ENCODE measurements at regions not wholly inside any gene's neighbourhood (a gene's known extent, or its start where the extent isn't known, plus 50 kb on each side); places are given as distances from the start of the nearest gene placed in this dataset.

DNA sequence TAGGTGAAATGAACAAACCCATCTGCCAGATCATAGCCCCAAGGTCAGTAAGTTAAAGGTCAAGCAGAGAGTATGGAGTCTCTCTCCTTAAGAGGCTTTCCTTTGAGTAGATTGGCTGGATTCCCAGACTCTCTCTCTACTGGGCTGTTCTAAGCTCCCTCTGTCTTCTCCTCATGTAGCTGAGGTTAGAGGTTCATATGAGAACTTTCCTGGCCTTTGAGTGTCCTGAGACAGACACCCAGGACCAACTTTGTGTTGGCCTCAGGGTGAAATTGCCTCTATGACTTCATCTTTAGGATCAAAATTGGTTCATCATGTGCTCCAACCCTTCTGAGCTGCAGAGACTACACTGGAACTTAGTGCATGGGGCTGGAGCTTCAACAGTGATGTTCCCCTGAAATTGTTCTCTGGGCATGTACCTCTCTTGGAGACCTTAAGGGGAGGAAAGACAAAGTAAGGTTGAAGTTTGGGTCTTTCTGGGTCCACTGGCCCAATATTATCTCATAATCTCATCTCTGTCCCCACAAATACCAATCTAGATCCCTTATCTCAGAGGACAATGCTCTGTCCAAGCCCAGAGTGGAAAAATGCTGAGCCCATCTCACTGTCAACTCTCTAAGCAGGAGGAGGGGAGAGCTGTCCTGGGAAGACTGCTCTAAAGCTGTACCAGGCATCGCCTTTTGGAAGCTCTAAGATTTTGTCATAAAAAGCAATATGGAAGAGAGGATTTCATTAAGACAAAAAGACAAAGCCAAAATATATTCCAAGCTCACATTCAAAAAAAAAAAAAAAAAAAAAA lies 177.3 kb upstream of the ARL4C start:
- no peak for DNase-seq
- intact Hi-C loops (cut with DNase I), result no loop called here

DNA sequence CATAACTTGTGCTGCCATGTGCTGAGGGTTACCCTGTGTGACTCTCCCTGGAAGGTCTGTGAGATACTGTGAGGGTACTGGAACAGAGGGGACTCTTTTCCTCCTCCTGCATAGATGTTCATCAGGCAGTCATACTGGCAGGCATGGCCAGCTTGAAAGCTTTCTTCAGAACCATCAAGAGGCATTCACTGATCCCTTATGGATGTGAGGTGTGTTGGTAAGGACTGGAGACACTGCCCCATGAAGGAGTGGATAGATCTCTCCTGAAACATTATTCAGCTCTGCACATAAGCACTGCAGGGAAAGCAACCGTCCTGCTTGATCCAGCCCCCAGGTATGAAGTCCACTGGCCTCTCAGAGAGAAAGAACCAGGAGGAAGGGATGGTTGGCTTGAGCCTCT lies 176.6 kb upstream of the ARL4C start:
- intact Hi-C loops (cut with DNase I), result no loop called here
- no peak for DNase-seq

DNA sequence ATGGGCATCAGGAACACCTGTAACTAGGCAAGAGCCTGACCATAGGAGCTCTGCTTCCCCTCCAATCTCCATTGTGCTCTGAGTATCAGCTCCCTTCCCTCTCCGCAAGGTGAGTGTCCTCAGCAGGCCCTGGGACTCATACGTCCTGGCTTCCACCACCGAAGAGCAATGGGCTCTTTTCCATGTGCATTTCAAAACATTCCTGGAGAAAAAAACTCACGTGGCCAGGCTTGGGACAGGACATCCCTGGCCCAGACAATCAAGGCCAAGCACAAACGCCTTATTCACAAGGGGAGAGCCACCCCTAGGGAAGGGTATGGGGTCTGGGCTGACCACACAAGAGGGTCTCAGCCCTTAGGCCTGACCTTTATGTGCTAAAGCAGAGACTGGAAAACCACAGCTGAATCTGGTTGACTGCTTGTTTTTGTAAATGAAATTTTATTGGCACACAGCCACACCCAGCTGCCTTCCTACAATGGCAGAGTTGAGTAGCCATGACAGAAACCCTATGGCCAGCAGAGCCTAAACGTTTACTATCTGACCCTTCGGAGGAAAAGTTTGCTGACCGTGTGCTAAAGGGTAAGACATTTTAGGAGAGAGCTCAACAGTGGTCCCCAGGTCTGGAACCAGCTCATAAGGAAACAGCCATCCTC lies 175.7 kb upstream of the ARL4C start:
- intact Hi-C loops (cut with DNase I), result no loop called here
- DNase-seq, result no peak

DNA sequence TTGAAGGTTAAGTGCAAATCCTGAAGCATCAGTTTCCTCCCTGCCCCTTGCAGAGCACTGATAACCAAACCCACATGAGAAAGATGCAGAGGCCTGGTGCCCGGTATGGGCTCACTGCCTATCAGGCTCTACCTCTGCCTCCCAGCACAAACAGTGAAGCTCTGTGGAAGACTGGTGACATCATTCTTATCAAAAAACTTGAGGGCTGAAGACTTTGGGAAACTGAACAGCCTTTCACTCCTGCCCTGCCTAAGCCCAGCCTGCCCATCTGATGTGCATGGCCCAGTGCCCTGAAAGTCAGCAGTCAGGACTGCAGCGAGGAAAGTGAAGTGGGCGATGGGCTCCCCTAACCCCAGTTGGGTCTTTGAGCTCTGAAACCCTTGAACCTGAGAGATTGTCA lies 174.8 kb upstream of the ARL4C start:
- DNase-seq, result no peak
- intact Hi-C loops (cut with DNase I), result no loop called here

DNA sequence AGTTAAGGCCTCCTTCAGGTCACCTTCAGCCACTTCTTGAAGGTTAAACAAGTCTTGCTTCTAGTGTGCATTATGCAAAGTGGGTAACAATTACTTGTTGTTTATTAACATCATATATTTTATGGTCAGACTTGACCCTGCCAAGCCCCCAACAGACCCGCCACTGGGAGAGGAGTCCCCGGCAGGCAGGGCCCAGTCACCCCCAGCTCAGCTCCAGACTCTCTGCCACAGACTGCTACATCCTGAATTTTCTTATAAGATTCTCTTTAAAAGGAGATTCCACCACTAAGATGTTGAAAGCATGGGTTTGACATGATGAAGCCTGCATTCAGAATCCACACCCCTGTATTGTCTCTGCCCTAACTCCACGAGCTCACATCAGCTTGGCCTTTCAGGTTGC lies 174.3 kb upstream of the ARL4C start:
- intact Hi-C loops (cut with DNase I), result no loop called here
- DNase-seq, result no peak

DNA sequence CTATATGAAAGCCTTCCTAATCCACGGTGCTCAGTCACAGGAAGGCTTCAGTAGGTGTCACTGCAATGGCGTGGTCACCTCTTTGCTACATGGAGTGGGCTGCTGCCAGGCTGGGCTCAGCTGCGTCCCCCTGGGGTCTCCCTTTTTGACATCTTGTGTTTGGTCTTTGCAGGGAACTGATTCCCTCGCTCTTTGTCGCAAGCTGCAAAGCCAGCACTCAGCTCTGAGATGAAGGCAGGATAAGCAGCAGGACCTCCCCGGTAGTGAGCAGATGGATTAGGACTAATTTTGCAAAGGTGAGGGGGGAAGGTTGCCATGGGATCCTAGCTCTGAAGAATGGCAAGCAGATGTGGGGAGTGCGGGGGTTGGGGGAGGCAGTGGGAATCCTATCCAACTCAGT lies 173.9 kb upstream of the ARL4C start:
- intact Hi-C loops (cut with DNase I), result no loop called here

DNA sequence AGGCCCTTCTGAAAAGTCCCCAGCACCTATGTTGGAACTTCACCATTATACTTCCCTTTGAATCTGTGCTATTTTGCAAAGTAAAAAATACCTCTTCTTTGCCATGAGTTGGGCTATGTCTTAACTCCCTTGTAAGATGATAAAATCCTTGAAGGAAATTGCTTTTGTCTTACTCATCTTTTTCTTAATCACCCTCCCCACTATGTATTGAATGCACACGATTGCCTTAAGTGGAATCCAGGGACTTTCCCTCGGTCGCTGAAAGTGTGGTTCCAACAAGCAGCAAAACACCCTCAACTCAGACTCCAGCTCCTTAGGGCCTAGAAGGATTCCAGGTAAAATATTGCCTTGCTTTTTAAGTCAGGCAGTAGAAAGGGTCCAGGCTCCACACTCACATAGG lies 173.2 kb upstream of the ARL4C start:
- no peak for DNase-seq
- intact Hi-C loops (cut with DNase I), result no loop called here

More for the DNA sequence above, 173.9 kb upstream of the ARL4C start:
- no peak for DNase-seq

DNA sequence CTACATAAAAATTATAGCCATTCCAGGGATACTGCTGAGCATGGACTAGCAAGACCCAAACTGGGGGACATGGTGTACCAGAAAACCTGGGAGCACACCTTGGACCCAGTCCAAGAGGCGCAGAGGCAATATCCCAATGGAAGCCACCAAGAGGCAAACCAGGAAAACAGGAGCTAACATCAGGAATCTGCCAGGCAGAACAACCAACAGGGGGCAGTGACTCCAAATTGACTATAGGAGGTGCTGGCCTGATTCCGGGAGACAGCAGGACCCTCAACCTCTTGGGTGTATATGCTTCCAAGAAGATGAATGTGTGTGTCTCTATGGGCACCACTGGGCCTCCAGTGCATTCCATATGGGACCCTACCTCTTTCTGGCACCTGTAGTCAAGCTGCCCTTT lies 172.7 kb upstream of the ARL4C start:
- intact Hi-C loops (cut with DNase I), result no loop called here
- no peak for DNase-seq

DNA sequence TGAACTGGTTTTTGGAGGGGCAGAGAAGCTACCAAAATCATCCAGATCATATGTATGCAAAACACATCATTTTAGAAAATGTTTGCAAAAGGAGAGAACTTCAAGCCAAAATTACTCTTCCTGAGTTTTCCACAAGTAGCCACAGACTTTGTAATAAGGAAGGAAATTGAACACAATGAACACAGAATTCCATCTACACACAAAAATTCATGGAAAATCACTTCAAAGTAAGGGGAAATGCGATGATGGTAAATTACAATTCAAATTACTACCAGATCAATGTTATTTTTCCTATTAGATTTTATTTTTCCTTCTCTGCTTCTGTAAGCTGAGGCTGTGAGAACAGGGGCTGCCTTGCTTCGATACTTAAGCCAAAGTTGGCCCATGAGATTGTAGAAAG lies 172.1 kb upstream of the ARL4C start:
- intact Hi-C loops (cut with DNase I), result no loop called here
- DNase-seq, result no peak

DNA sequence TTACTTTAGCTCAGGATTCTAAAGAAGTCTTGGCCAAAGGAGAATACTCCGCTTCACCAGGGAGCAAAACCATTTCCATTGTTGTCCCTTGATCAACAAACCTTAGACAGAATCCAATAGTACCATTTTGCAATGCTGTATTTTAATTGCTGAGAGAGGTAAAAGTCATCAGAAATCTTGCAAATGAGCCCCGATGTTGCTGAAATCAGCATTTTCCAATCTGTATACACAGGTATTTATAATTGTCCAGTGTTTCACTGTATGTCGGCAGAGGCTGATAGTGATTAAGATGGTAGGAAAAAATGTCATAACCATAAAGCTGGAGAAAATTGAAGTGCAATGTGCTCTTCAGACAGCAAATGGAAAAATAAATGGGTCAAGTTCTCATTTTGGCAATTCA lies 170.0 kb upstream of the ARL4C start:
- intact Hi-C loops (cut with DNase I), result no loop called here
- no peak for DNase-seq

DNA sequence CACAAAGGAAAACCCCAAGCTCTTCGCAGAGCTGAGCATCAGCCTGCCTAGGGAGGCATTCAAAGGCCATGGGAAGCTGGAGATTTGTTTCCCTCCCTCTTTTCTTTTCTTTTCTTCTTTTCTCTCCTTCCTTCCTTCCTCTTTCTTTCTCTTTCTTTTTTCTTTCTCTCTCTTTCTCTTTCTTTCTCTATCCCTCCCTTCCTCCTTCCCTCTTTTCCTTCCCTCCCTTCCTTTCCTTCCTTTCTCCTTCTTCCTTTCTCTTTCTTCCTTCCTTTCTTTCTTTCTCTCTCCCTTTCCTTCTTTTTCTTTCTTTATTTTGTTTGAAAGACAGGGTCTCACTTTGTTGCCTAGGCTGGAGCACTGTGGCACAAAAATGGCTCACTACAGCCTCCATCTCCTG lies 168.4 kb upstream of the ARL4C start:
- intact Hi-C loops (cut with DNase I), result no loop called here
- no peak for DNase-seq

DNA sequence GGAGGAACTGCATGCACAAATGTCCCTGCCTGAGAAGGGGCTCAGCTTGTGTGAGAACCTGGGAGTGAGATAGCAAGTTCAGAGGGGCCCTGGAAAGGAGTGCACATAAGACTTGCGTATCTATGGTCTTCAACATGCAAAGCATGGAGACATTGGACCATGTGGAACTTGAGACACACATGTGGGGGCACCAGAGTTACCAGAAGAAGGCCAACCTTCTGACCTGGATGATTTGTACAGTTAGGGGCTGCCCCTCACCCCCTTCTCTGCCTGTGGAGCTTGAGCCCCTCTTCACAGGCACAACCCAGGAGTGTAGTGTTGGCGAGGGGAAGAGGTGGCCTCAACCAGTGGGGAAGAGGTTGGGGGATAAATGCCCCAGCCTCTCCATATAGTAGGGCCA lies 165.0 kb upstream of the ARL4C start:
- intact Hi-C loops (cut with DNase I), result no loop called here
- DNase-seq, result no peak

DNA sequence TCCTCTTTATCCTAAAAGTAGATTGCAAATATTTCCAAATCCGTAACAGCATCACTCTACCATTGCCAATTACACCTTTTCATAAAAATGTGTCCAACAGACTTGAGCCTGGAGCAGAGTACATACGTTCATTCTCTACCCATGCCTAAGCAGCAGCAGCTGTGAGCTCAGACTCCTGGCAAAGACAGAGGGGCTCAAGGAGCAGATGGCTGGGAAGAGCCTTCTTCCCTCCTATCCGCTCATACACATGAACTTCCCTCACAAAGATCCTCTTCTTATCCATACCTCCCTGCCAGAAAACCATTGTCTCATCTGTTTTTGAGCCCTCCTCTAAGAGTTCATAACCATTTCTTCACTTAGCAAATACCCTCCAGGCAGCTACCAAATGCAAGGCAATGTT lies 164.3 kb upstream of the ARL4C start:
- DNase-seq, result no peak
- intact Hi-C loops (cut with DNase I), result no loop called here

DNA sequence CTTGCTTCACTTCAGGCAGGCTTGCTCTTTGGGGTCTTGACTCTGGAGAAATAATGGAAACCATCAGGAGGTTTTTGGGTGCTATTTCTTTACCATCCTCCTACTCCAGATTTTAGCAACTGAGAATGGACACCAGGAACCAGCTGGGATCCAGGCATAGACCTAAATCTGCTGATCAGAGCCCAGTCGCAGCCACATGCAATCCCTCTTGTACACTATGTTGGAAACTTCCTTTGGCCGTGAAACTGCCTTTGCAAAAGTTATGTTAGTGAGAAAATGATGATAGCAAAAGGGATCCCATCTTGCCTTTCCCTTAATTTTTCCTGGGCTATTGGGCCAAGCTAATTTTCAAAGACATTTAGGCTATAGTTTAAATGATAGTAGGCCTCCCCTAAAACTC lies 158.8 kb upstream of the ARL4C start:
- intact Hi-C loops (cut with DNase I), result no loop called here
- DNase-seq, result no peak

DNA sequence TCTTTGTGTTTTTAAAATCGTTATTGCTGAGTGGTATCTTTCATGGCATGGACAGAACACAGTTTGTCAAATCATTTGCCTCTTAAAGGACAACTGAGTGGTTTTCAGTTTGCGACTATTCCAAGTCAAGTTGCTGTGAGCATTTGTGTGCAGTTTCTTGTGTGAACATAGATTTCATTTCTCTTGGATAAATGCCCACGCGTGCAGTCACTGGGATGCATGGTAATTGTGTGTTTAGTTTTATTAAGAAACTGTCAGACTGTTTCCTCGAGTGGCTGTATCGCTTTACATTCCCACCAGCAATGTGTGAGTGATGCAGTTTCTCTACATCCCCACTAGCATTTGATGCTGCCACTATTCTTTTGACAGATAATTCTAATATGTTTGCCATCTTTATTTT lies 154.0 kb upstream of the ARL4C start:
- intact Hi-C loops (cut with DNase I), result no loop called here
- no peak for DNase-seq

DNA sequence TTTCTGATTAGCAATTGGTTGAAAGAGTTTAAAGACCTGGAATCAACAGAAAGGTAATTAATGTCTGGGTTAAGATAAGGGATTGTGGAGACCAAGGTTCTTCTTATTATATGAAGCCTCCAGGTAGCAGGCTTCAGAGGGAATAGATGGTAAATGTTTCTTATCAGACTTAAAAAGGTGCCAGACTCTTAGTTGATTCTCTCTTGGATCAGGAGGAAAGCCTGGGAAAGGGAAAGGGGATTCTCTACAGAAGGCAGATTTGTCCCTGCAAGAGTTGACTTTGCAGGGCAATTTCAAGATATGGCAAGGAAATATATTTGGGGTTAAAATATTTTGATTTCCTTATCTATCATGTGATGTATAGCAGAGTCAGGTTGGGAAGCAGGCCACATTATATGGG lies 153.1 kb upstream of the ARL4C start:
- intact Hi-C loops (cut with DNase I), result no loop called here
- no peak for DNase-seq

DNA sequence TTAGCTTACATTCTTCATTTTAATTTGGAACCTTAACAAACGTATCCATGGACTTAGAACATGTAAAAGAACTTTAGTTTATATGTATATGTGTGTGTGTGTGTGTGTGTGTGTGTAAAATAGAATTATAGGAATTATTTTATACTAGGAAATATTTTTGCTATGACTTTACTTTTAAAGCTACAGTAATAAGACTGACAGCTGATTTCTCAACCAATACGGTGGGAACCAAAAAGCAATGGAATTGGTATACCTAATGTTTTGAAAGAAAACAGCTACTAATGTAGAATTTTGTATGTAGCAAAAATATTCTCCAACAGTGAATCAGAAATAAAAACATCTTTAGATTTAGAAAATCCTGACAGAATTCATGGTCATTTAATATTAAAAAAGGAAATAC lies 146.5 kb upstream of the ARL4C start:
- intact Hi-C loops (cut with DNase I), result no loop called here
- DNase-seq, result no peak

DNA sequence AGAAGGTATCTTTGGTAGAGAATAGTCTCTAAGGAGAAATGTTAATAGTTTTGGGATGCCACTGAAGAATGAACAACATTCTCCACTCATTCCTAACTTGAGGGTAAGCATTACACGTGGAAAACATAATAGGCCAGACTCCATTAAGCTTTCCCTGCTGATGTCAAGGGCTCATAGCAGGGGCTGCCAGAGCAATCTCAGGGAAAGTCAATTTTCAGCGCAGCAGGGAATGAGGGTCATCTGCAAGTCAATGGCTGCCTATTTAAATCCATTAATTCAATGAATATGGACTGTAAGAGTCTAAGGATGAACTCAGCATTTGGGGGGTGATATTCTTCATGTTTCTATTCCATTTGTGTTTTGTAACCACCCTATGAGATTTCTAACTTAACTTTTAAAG lies 144.2 kb upstream of the ARL4C start:
- no peak for DNase-seq
- intact Hi-C loops (cut with DNase I), result no loop called here

DNA sequence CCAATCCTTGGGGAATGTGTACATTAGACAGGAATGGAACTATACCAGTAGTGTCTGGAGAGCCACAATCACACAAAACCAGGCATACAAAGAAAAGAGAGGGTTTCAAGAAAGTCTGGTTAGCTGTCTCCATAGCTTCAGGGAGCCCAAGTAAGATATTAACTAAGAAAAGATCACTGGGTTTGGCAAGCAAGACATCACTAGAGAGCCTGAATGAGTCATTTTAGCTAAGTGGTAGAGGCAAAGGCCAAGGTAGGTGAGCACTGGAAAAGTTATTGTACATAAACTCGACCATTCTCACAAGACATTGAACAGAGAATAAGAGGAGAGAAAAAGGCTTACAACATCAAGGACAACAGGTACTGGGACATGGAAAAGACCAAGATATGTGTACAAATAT lies 143.8 kb upstream of the ARL4C start:
- intact Hi-C loops (cut with DNase I), result no loop called here
- DNase-seq, result no peak

DNA sequence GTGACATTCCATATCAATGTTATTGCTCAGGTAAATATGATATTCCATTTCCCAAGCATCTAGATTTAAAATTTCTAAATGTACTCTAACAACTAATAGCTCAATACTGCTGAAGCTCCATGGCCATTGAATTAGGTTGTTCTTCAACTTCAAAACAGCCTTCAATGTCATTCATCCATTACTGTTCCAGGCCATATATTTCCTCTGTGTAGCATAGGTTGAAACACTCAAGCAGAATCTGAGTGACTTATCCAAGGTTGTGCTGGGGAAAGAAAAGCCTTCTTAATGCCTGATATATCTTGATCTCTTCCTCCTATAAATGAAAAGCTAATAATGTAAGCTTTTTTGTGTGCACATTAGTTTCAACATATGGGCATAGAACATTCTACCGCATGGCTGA lies 142.1 kb upstream of the ARL4C start:
- intact Hi-C loops (cut with DNase I), result no loop called here

DNA sequence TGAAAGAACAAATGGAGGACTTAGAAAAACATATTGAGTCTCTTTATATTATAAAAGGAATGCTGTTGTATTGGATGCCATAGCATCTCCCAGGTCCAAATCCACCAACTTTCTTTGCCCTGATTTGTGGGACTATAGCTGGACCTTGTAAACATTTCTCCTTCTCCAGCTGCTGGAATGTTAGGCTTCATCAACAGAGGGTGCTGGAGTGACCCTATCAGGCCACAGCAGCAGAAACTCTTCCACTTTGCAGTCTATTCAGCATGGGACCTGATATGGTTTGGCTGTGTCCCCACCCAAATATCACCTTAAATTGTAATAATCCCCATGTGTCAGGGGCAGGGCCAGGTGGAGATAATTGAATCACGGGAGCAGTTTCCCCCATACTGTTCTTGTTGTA lies 138.4 kb upstream of the ARL4C start:
- peak in 1 of 42 donors; percentile 8 for DNase-seq
- intact Hi-C loops (cut with DNase I), result no loop called here

More for the DNA sequence above, 142.1 kb upstream of the ARL4C start:
- no peak for DNase-seq

Data from head of caudate nucleus (tissue), 42 donors.